K562 (cell line): ENCODE measurements at regions not wholly inside any gene's neighbourhood (a gene's known extent, or its start where the extent isn't known, plus 50 kb on each side); places are given as distances from the start of the nearest gene placed in this dataset.

Experiments
- ATAC-seq: fragments of 200-7000 bp; cut with Tn5 transposase; 3 replicates; pipeline ENCODE4 v1.9.1; 2020; ENCODE audit warnings: moderate library complexity
- BruUV-seq: library from RNA; stranded (reverse); fragments of 400-500 nt; replicated peaks from 2 replicates; lab custom pipeline; 2021; lab: Mats Ljungman, UMichigan
- CTCF ChIA-PET: fragments of 300-600 bp; formaldehyde crosslinking; extraction: SDS; loops from one replicate; lab custom pipeline; 2021; ENCODE audit warnings: low intra/inter-chr PET ratio; lab: Yijun Ruan, JAX
- POLR2A ChIA-PET: fragments of 300-600, 350-650 bp; sonication (Branson Sonifier 250); formaldehyde crosslinking; extraction: SDS; loops from one replicate; lab custom pipeline; 2021; ENCODE audit warnings: antibody characterized with exemption, inconsistent platforms; lab: Yijun Ruan, JAX
- DNase-seq, 4 experiments: peaks; one replicate each; pipeline versions ENCODE4 v3.0.0 to v3.0.0-alpha.2; 2011 to 2018; ENCODE audit warnings: low spot score in 3 of 4, mixed read lengths in 3 of 4; ENCODE audit errors: extremely low read depth in 1 of 4
- FAIRE-seq: peaks from 2 replicates; lab custom pipeline; 2011; peaks lifted over from hg19 to GRCh38; lab: Jason Lieb, UNC
- H2AFZ ChIP-seq: 2 replicates; pipeline ENCODE4 v1.6.0; 2011; ENCODE audit warnings: low read depth, low read length, control low read depth, inconsistent platforms
- H3K27ac ChIP-seq: fragments of 200-600 bp; 3 replicates; pipeline ENCODE4 v1.8.0; 2011; ENCODE audit warnings: low read depth, mild to moderate bottlenecking, control low read depth, inconsistent platforms, low read length, moderate library complexity, mixed read lengths; ENCODE audit errors: extremely low read depth
- H3K27me3 ChIP-seq, 2 experiments: fragments of 300-600 bp in 1 of 2; 2 replicates in 1 of 2; 3 replicates in 1 of 2; pipeline versions ENCODE4 v1.6.0 to v1.8.0; 2011; ENCODE audit warnings: inconsistent platforms in 2 of 2, low read length in 2 of 2, mild to moderate bottlenecking in 1 of 2, mixed read lengths in 1 of 2, moderate library complexity in 1 of 2; ENCODE audit not compliant: control insufficient read depth in 2 of 2, insufficient read depth in 2 of 2
- H3K36me3 ChIP-seq: fragments of 300-600 bp; 3 replicates; pipeline ENCODE4 v1.8.0; 2011; ENCODE audit warnings: mild to moderate bottlenecking, low read length, inconsistent platforms; ENCODE audit not compliant: control insufficient read depth, insufficient read depth
- H3K4me1 ChIP-seq, 2 experiments: fragments of 200-600 bp in 1 of 2; replicated peaks in 1 of 2; 2 replicates in 1 of 2; 3 replicates in 1 of 2; pipeline versions ENCODE4 v1.5.1 to v1.8.0; 2011; ENCODE audit warnings: inconsistent platforms in 2 of 2, low read length in 2 of 2, mild to moderate bottlenecking in 1 of 2, mixed read lengths in 1 of 2, moderate library complexity in 1 of 2; ENCODE audit not compliant: control insufficient read depth in 2 of 2, insufficient read depth in 2 of 2
- H3K4me2 ChIP-seq: 2 replicates; pipeline ENCODE4 v1.6.1; 2011; ENCODE audit warnings: low read length, control low read depth, inconsistent platforms, mixed read lengths; ENCODE audit not compliant: insufficient read depth
- H3K4me3 ChIP-seq: fragments of 200-600 bp; sonication (generic), shearing (Covaris generic); 2 replicates; pipeline ENCODE4 v1.5.1; 2016; ENCODE audit warnings: control low read depth, inconsistent platforms
- H3K79me2 ChIP-seq: fragments of 200-600 bp; 3 replicates; pipeline ENCODE4 v1.8.0; 2011; ENCODE audit warnings: low read length, inconsistent platforms; ENCODE audit not compliant: control insufficient read depth, insufficient read depth
- H3K9ac ChIP-seq, 2 experiments: 2 replicates each; pipeline versions ENCODE4 v1.6.0 to v1.6.1; 2011; ENCODE audit warnings: low read depth in 2 of 2, low read length in 2 of 2, control low read depth in 1 of 2, inconsistent platforms in 1 of 2, mild to moderate bottlenecking in 1 of 2, mixed read lengths in 1 of 2; ENCODE audit not compliant: insufficient read depth in 1 of 2
- H3K9me1 ChIP-seq: one replicate; pipeline ENCODE4 v1.6.0; 2011; ENCODE audit warnings: inconsistent platforms, mild to moderate bottlenecking, low read length, moderate library complexity; ENCODE audit not compliant: control insufficient read depth, insufficient read depth
- H3K9me3 ChIP-seq: replicated peaks from 2 replicates; pipeline ENCODE4 v1.5.1; 2011; ENCODE audit warnings: low read depth, low read length, inconsistent platforms; ENCODE audit not compliant: control insufficient read depth, insufficient read depth
- H4K20me1 ChIP-seq: replicated peaks from 2 replicates; pipeline ENCODE4 v1.6.1; 2011; ENCODE audit warnings: low read length, inconsistent platforms, mixed read lengths; ENCODE audit not compliant: control insufficient read depth, insufficient read depth
- MYBL2 ChIP-seq, 2 experiments: fragments of 450-650 bp in 1 of 2; sonication (generic) in 1 of 2; formaldehyde crosslinking in 1 of 2; IDR thresholded peaks; 2 replicates each; pipeline versions ENCODE4 v1.6.1 to v1.8.1; 2017 to 2022; ENCODE audit warnings: borderline replicate concordance in 1 of 2, inconsistent platforms in 1 of 2, low read depth in 1 of 2, mild to moderate bottlenecking in 1 of 2, missing genetic modification reagents in 1 of 2, moderate library complexity in 1 of 2
- NCOA1 ChIP-seq: fragments of 450-650 bp; IDR thresholded peaks from 2 replicates; pipeline ENCODE4 v1.6.1; 2016; ENCODE audit warnings: low read depth
- NCOA2 ChIP-seq, 2 experiments: fragments of 450-650 bp; IDR thresholded peaks; 2 replicates each; pipeline ENCODE4 v1.6.1; 2018; ENCODE audit warnings: mild to moderate bottlenecking in 2 of 2, moderate library complexity in 1 of 2; ENCODE audit not compliant: partially characterized antibody in 2 of 2
- NUFIP1 ChIP-seq: fragments of 450-650 bp; IDR thresholded peaks from 2 replicates; pipeline ENCODE4 v1.6.1; 2018; ENCODE audit not compliant: partially characterized antibody
- POLR2G ChIP-seq: fragments of 200-400 bp; formaldehyde crosslinking; IDR thresholded peaks from 2 replicates; pipeline ENCODE4 v1.6.1; 2017; ENCODE audit warnings: low read depth, mild to moderate bottlenecking, antibody characterized with exemption, low read length, moderate library complexity
- RNF219 ChIP-seq: fragments of 250-450 bp; sonication (Bioruptor Pico); IDR thresholded peaks from 2 replicates; pipeline ENCODE4 v1.5.0; 2022; ENCODE audit warnings: mild to moderate bottlenecking
- SMARCE1 ChIP-seq: fragments of 450-650 bp; IDR thresholded peaks from 2 replicates; pipeline ENCODE4 v1.7.1; 2016; ENCODE audit warnings: mild to moderate bottlenecking
- TBP ChIP-seq: optimal IDR thresholded peaks from 2 replicates; pipeline ENCODE3; 2011; ENCODE audit warnings: low read depth, low read length, improper control_type of control experiment
- TSC22D4 ChIP-seq: fragments of 450-650 bp; IDR thresholded peaks from 2 replicates; pipeline ENCODE4 v1.6.1; 2016; ENCODE audit warnings: missing genetic modification characterization, missing biosample characterization, control low read depth
- ZC3H4 ChIP-seq: sonication (generic); formaldehyde crosslinking; IDR thresholded peaks from 2 replicates; pipeline ENCODE4 v1.9.0; 2021; ENCODE audit warnings: missing genetic modification reagents, borderline replicate concordance
- ZFP1 ChIP-seq: fragments of 450-650 bp; formaldehyde crosslinking; IDR thresholded peaks from 2 replicates; pipeline ENCODE4 v1.4.0; 2020; ENCODE audit warnings: mild to moderate bottlenecking, mixed read lengths
- ZNF384 ChIP-seq: IDR thresholded peaks from 2 replicates; pipeline ENCODE4 v1.6.1; 2012; ENCODE audit warnings: low read depth, low read length, improper control_type of control experiment
- WGBS: fragments of 100-300 bp; shearing (Covaris generic); methylation state at CpG from one replicate; pipeline ENCODE4 v1.1.6; 2016; ENCODE audit warnings: low coverage, mixed read lengths; ENCODE audit not compliant: insufficient coverage; ENCODE audit errors: missing lambda C conversion rate; 5-methylcytosine and 5-hydroxymethylcytosine counted together
- in situ Hi-C: fragments of 300-500 bp; cut with MboI; formaldehyde crosslinking; loops from 4 replicates; pipeline ENCODE4 v1.15.0; 2018; ENCODE audit warnings: inconsistent platforms, mixed read lengths
- intact Hi-C: fragments of 100-400 bp; cut with micrococcal nuclease; formaldehyde crosslinking; loops from 2 replicates; pipeline ENCODE4 v1.14.2; 2022
- TF ChIP-seq, protein P1 (sequence below): sonication (generic); formaldehyde crosslinking; IDR thresholded peaks from 2 replicates; pipeline ENCODE4 v1.8.0; 2022; ENCODE audit warnings: mild to moderate bottlenecking, missing genetic modification reagents

DNA sequence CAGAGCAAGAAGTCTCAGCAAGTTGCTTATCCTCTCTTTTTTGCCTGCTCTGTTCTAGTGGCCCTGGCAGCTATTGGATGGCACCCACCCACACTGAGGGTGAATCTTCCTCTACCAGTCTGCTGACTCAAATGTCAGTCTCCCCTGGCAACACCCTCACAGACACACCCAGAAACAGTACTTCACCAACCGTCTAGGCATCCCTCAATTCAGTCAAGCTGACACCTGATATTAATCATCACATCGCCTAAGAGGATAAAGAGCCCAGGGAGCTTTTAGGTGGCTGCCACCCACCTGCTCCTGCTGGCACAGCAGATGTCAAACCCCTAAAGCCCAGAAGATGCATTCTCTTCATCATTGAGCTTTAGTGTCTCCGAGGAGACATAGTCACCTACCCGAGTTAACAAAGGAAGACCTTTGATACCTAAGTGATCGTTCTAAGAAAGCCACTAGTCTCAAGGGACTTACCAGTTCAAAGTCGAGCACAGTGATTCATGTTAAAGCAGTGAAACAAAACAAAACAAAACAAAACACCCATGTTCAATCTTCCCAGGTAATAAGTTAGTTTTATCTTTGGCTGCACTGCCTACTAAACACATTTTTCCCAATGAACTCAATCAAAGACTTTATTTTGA, 97.7 kb upstream of the KCNQ5 start:
- intact Hi-C loops, result loop anchor here (5.0 kb wide), 1 partner anchor 58 kb away; no protein-coding TSS in a partner anchor

DNA sequence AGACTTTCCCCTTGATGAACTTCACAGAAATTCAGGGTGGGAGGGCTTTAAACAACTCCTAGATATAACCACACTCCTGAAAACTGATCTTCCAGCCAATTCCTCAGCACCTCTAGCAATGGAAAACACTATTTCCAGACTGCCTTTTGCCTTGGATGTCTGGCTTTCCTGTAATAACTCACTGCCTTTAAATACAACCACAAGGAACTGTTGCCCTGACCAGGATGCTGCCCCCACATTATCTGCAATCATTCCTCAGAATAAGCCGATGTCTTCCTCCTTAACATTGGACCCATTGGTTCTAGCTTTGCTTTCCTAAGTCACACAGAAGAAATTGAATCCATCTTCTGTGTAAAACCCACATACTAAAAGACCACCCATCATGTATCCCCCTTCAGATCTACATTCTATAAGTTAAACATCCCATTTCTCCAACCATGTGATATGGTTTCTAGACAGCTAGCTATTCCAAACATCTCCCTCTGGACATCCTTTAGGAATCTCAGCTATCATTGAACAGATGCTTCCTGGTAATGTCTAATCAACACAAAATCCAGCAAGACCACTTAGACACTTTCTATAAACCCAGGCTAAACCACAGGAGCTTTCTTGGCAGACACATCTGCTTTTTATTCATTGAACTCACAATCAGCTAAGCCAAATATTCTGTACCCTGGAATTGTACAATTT, 95.9 kb upstream of the KCNQ5 start:
- ATAC-seq, result no peak
- Histone ChIP-seq H3K4me2 (no peak overlapping the region), H3K27ac (no peak overlapping the region), H3K79me2 (no peaks in the 10 kb centered on the region), H3K9me1 (no peaks in the 10 kb centered on the region), H3K36me3 (no peaks in the 10 kb centered on the region), H3K4me1 (peaks cover 0 to 5% of the 10 kb centered on the region in 2 experiments; a peak in 2 of 5 replicates), H3K9me3 (no peaks in the 10 kb centered on the region), H3K9ac (no peak overlapping the region)
- intact Hi-C loops, result no loop called here
- DNase-seq, result no peak
- BruUV-seq, result no TSS peak
- WGBS, result 78% methylated on average over 1 of the region's 1 CpG
- CTCF ChIA-PET, result no interaction called here
- TF ChIP-seq, protein P1, sequence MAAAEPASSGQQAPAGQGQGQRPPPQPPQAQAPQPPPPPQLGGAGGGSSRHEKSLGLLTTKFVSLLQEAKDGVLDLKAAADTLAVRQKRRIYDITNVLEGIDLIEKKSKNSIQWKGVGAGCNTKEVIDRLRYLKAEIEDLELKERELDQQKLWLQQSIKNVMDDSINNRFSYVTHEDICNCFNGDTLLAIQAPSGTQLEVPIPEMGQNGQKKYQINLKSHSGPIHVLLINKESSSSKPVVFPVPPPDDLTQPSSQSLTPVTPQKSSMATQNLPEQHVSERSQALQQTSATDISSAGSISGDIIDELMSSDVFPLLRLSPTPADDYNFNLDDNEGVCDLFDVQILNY (CRISPR knock-in tag), result no peak
- TF ChIP-seq NCOA2 (IDR thresholded peaks at IDR 0.05; ENCODE audit: partially characterized antibody in 2 of 2) (no peak), POLR2G (no peak), RNF219 (no peak), TSC22D4 (no peak), NUFIP1 (no peak), ZC3H4 (CRISPR knock-in tag) (no peak)
- TF ChIP-seq, all 486 proteins: peak for 0
- H3K27me3 ChIP-seq, result no peaks in the 10 kb centered on the region
- POLR2A ChIA-PET, result no interaction called here
- no peaks in the 10 kb centered on the region for H4K20me1 ChIP-seq
- no peak overlapping the region for H2AFZ ChIP-seq
- no peak overlapping the region for H3K4me3 ChIP-seq
- no peak for FAIRE-seq
- in situ Hi-C loops, result no loop called here

More for the DNA sequence above, 97.7 kb upstream of the KCNQ5 start:
- no peak overlapping the region for H3K27ac ChIP-seq
- ATAC-seq (no peak), DNase-seq (no peak), FAIRE-seq (no peak)
- ChIA-PET CTCF (interaction anchor here (0.7 kb wide), 1 partner anchor 657 kb away, joined by 3 read pairs; no protein-coding TSS in a partner anchor), POLR2A (no interaction called here)
- TF ChIP-seq NCOA1 (no peak), ZNF384 (no peak), TBP (no peak), SMARCE1 (no peak), MYBL2 (IDR thresholded peaks at IDR 0.05; ENCODE audit: low read depth) (no peak), MYBL2 (CRISPR knock-in tag; IDR thresholded peaks at IDR 0.05; ENCODE audit: borderline replicate concordance) (no peak), ZFP1 (no peak)
- peak overlapping the region; percentile 63; the same call in 1 of the 2 replicates for H2AFZ ChIP-seq
- H3K36me3 ChIP-seq, result no peaks in the 10 kb centered on the region
- no TSS peak for BruUV-seq
- H3K4me3 ChIP-seq, result no peak overlapping the region
- H3K9ac ChIP-seq, result no peak overlapping the region
- 57% methylated on average over 6 of the region's 6 CpGs for WGBS
- in situ Hi-C loops, result loop anchor here (5.0 kb wide), 1 partner anchor 53 kb away; no protein-coding TSS in a partner anchor
- H3K9me3 ChIP-seq, result no peaks in the 10 kb centered on the region
- H3K4me2 ChIP-seq, result no peak overlapping the region
- H3K27me3 ChIP-seq, result no peaks in the 10 kb centered on the region
- H3K4me1 ChIP-seq, result peaks cover 0 to 5% of the 10 kb centered on the region in 2 experiments; a peak in 2 of 5 replicates
- H3K79me2 ChIP-seq, result no peaks in the 10 kb centered on the region
- H4K20me1 ChIP-seq, result no peaks in the 10 kb centered on the region
- no peaks in the 10 kb centered on the region for H3K9me1 ChIP-seq
